Vagina (tissue), 2 donors: ENCODE measurements at regions not wholly inside any gene's neighbourhood (a gene's known extent, or its start where the extent isn't known, plus 50 kb on each side); places are given as distances from the start of the nearest gene placed in this dataset.
"Not testable (repeated sequence)": the region's sequence is repeated elsewhere in the genome, so short reads cannot be mapped to it uniquely, and the experiment has no call there.

Experiments used
- DNase-seq, 2 donors: peaks; one replicate each; pipeline ENCODE4 v3.0.0-alpha.2; 2017; ENCODE audit errors: extremely low spot score in 2 of 2
- H3K27ac ChIP-seq: fragments of 200-600 bp; sonication (generic); one replicate; pipeline ENCODE4 v1.5.1; 2019
- H3K27me3 ChIP-seq: fragments of 200-600 bp; sonication (generic); one replicate; pipeline ENCODE4 v1.5.1; 2019
- H3K36me3 ChIP-seq, 2 donors: fragments of 200-600 bp; sonication (generic); one replicate each; pipeline ENCODE4 v1.5.1; 2017 to 2019
- H3K4me1 ChIP-seq: fragments of 200-600 bp; sonication (generic); one replicate; pipeline ENCODE4 v1.5.1; 2019
- H3K4me3 ChIP-seq, 2 donors: fragments of 200-600 bp; sonication (generic); 1 replicate in 1 of 2; 2 replicates in 1 of 2; pipeline ENCODE4 v1.5.1; 2016 to 2019
- H3K9me3 ChIP-seq: fragments of 200-600 bp; sonication (generic); one replicate; pipeline ENCODE4 v1.5.1; 2019
- CTCF ChIP-seq, 3 experiments: fragments of 450-650 bp in 2 of 3; fragments of 200-600 bp in 1 of 3; sonication (generic) in 1 of 3; IDR thresholded peaks; one replicate each; pipeline ENCODE4 v1.5.1; 2017 to 2019; ENCODE audit warnings: antibody characterized with exemption in 3 of 3, mild to moderate bottlenecking in 2 of 3, moderate library complexity in 2 of 3
- POLR2A ChIP-seq, 2 donors: fragments of 450-650 bp; IDR thresholded peaks; one replicate each; pipeline ENCODE4 v1.6.1; 2017; ENCODE audit warnings: antibody characterized with exemption in 2 of 2, mild to moderate bottlenecking in 2 of 2, moderate library complexity in 2 of 2
- POLR2AphosphoS5 ChIP-seq, 2 donors: sonication (generic); formaldehyde crosslinking; IDR thresholded peaks; one replicate each; pipeline ENCODE4 v1.9.0; 2017; ENCODE audit warnings: antibody characterized with exemption in 2 of 2, mild to moderate bottlenecking in 2 of 2, low read depth in 1 of 2; ENCODE audit not compliant: insufficient read depth in 1 of 2
- intact Hi-C: fragments of 100-400 bp; cut with DNase I; formaldehyde crosslinking; loops from one replicate; pipeline ENCODE4 v1.15.1; 2023

DNA sequence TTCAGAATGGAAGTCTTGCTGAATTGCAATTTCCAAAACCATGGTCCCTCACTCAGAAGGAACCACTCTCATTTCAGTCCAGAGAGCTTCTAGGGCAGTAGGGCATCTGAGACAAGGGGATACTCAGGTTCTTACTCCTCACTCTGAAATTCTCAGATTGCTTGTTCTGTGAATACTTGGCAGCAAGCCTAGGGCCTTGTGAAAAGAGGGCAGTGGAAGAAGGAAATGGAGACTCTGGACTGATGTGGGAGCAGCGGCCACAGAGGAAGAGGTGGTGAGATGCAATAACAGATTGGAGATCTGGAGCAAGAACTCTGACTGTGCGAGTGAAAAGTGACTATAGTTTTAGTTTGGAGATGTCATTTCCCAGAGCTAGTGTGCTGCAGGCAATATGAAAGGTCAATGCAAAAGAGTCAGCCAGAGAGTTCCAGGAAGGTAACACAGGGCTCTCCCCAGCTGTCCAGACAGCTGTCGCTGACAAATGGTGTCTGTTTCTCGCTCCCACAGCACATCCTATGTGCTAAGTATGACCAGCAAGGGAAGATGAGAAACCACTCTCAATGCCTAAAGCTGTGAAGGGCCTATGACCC is 291.6 kb upstream of the KIAA1217 start:
- Histone ChIP-seq H3K27ac (no peak overlapping the region), H3K4me1 (no peaks in the 10 kb centered on the region), H3K27me3 (no peaks in the 10 kb centered on the region), H3K36me3 (no peaks in the 10 kb centered on the region), H3K9me3 (no peaks in the 10 kb centered on the region), H3K4me3 (no peak overlapping the region)
- no peak for DNase-seq
- TF ChIP-seq POLR2AphosphoS5 (IDR thresholded peaks at IDR 0.05; ENCODE audit: insufficient read depth in 1 of 2, low read depth in 1 of 2) = no peak
- intact Hi-C loops = loop anchor here (5.0 kb wide), 1 partner anchor 1365 kb away; no protein-coding TSS in a partner anchor

DNA sequence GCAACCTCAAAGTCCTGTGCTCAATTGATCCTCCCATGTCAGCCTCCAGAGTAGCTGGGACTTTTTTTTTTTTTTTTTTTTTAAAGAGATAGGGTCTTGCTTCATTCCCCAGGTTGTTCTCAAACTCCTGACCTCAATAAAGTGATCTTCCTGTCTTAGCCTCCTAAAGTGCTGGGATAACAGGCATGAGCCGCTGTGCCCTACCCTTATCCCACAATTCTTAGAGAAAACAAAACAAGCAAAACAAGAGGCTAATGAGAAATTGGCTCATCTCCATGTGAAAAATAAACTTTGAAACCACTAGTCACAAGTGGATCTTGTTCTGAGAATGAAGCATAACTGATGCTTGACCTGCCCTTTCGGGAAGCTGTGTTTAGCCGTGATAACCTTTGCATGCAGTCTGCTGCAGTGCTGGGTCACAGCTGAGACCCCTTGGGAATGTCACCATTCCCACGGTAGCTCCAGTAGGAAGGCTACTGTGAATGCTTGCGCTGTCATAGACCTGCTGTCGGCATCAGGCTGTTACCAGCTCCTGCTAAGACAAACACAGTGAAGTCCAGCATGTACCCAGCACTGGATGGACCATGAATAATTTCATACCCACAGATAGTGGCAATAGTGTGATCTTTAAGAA is 290.7 kb upstream of the KIAA1217 start:
- H3K36me3 ChIP-seq = no peaks in the 10 kb centered on the region
- DNase-seq = no peak
- H3K4me3 ChIP-seq = no peak overlapping the region
- H3K27me3 ChIP-seq = no peaks in the 10 kb centered on the region
- no peaks in the 10 kb centered on the region for H3K9me3 ChIP-seq
- TF ChIP-seq CTCF (IDR thresholded peaks at IDR 0.05) (no peak), POLR2A (IDR thresholded peaks at IDR 0.05) (no peak), POLR2AphosphoS5 (IDR thresholded peaks at IDR 0.05; ENCODE audit: insufficient read depth in 1 of 2, low read depth in 1 of 2) (no peak)
- intact Hi-C loops = loop anchor here (5.0 kb wide), 1 partner anchor 1364 kb away; no protein-coding TSS in a partner anchor
- H3K4me1 ChIP-seq = no peaks in the 10 kb centered on the region
- H3K27ac ChIP-seq = no peak overlapping the region

- TF ChIP-seq POLR2A (IDR thresholded peaks at IDR 0.05) = no peak
- no peak for TF ChIP-seq CTCF (IDR thresholded peaks at IDR 0.05)
- TF ChIP-seq POLR2AphosphoS5 (IDR thresholded peaks at IDR 0.05; ENCODE audit: insufficient read depth in 1 of 2, low read depth in 1 of 2) = no peak
- Histone ChIP-seq H3K4me3 (no peak overlapping the region), H3K27ac (no peak overlapping the region), H3K9me3 (no peaks in the 10 kb centered on the region), H3K4me1 (no peaks in the 10 kb centered on the region), H3K27me3 (no peaks in the 10 kb centered on the region), H3K36me3 (no peaks in the 10 kb centered on the region)
- no peak for DNase-seq
- intact Hi-C loops = loop anchor here (5.0 kb wide), 1 partner anchor 1363 kb away; no protein-coding TSS in a partner anchor
Observed at GRCh38 chr10:23918839-23919238, 290.1 kb upstream of the KIAA1217 start.

DNA sequence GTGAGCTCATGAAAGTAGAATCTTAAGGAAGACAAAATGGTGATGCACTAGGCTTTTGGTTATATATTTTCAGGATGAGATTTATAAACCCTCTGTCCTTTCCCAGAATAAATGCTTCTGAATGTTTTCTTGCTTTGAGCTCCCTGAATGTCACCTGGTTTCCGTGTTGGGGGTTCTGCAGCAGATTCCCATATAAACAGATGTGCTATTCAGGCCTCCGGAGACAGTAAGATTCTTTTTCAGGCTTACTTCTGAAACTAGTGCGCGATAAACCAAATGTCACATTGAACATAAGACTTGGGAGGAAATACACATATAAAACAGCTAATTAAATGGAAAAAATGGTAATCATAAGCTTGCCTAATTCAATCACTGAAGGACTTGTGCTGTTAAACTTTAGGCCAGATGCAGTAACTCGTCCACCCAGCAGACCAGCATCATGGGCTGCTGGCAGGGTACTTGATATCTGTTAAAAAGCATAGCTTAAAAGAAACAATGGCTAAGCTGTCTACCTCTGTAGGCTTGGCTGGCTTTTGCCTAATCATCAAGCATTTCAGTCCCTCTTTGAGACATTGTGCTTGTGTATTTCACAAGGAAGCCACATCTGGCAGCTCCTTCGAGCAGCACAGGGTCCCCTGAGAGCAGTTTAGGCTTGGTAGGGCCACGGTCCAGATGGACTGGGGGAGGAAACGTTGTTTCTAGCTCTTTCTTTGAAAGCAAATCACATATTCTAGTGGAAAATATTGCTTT is 281.2 kb upstream of the KIAA1217 start:
- H3K27me3 ChIP-seq = no peaks in the 10 kb centered on the region

DNA sequence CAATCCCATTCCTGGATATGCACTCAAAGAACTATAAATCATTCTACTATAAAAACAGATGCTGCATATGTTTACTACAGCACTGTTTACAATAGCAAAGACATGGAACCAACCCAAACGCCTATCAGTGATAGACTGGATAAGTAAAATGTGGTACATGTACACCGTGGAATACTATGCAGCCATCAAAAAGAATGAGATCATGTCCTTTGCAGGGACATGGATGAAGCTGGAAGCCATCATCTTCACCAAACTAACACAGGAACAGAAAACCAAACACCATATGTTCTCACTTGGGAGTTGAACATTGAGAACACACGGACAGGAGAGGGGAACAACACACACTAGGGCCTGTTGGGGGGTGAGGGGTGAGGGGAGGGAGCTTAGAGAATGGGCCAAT is 274.9 kb upstream of the KIAA1217 start:
- H3K4me3 ChIP-seq, intact Hi-C loops, DNase-seq, H3K9me3 ChIP-seq, H3K27me3 ChIP-seq, H3K36me3 ChIP-seq, H3K27ac ChIP-seq, H3K4me1 ChIP-seq: not testable (repeated sequence)

More for the DNA sequence above, 281.2 kb upstream of the KIAA1217 start:
- TF ChIP-seq POLR2A (IDR thresholded peaks at IDR 0.05) (no peak), CTCF (IDR thresholded peaks at IDR 0.05) (no peak), POLR2AphosphoS5 (IDR thresholded peaks at IDR 0.05; ENCODE audit: insufficient read depth in 1 of 2, low read depth in 1 of 2) (no peak)
- Histone ChIP-seq H3K27ac (no peak overlapping the region), H3K4me3 (no peak overlapping the region), H3K9me3 (no peaks in the 10 kb centered on the region), H3K36me3 (no peaks in the 10 kb centered on the region), H3K4me1 (no peaks in the 10 kb centered on the region)
- DNase-seq = no peak
- intact Hi-C loops = no loop called here

DNA sequence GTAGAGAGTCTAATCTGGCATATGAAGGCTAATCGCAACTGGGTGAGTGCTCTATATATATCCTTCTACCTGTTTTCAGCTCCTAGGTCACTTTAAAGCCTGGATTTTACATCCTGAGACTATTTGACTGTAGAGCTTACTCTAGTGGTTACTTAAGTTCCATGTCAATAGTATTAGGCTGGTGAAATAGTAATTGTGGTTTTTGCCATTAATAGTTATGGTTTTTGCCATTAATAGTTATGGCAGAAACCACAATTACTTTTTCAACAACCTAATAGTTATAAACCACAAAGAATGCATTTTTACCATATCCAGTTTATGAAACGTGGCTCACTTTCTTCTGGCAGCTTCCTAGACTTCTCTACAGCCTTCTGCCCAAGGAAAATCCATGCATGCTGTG is 263.1 kb upstream of the KIAA1217 start:
- no peak overlapping the region for H3K4me3 ChIP-seq
- no peak for DNase-seq
- H3K9me3 ChIP-seq = no peaks in the 10 kb centered on the region
- H3K4me1 ChIP-seq = no peaks in the 10 kb centered on the region
- H3K27ac ChIP-seq = no peak overlapping the region
- TF ChIP-seq POLR2AphosphoS5 (IDR thresholded peaks at IDR 0.05; ENCODE audit: insufficient read depth in 1 of 2, low read depth in 1 of 2) (no peak), CTCF (IDR thresholded peaks at IDR 0.05) (no peak), POLR2A (IDR thresholded peaks at IDR 0.05) (no peak)
- intact Hi-C loops = no loop called here
- no peaks in the 10 kb centered on the region for H3K36me3 ChIP-seq
- no peaks in the 10 kb centered on the region for H3K27me3 ChIP-seq
